GM21367 (cell line): ENCODE measurements at regions not wholly inside any gene's neighbourhood (a gene's known extent, or its start where the extent isn't known, plus 50 kb on each side); places are given as distances from the start of the nearest gene placed in this dataset.
"Not testable (repeated sequence)": the region's sequence is repeated elsewhere in the genome, so short reads cannot be mapped to it uniquely, and the experiment has no call there.

Source experiments
- ATAC-seq: cut with Tn5 transposase; IDR thresholded peaks from one replicate; pipeline ENCODE4 v1.9.1; 2021; ENCODE audit not compliant: unreplicated experiment

DNA sequence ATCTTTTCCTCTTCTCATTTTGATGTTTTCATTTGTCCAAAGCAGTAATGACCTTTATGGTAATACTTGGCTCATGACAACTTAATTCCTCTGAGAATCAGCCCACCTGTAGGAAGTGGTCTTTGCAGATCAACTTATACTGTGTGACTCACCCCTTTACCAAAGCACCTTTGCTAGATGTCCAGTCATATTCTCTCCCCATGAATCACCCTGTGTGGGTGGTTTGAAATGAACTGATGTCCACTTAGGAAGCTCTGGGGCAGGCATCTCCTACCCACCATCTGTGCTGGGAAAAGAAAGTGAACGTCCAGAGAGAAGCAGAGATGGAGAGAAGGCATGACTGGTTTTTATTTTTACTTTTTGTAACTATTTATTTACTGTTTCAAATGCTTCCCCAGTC lies 410.3 kb downstream of the KIF20B start:
- ATAC-seq = no peak

DNA sequence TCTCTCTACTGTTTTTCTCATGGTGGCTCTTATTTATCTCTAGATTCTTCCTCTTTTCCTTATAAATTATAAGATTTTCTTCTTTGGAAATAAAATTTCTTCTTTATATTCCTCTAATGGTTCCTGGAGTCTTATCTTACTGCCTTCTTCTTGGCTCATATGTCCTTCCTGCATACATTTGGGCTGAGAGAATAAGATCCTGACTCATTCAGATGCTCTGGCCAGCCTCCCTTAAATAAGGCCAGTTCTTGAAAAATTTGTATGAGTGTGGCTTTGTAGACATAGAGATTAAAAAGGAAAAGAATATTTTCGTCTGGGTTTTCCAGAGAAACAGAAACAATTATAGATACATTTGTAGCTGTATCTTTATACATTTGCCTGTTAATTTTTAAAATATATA lies 411.3 kb downstream of the KIF20B start:
- no peak for ATAC-seq

DNA sequence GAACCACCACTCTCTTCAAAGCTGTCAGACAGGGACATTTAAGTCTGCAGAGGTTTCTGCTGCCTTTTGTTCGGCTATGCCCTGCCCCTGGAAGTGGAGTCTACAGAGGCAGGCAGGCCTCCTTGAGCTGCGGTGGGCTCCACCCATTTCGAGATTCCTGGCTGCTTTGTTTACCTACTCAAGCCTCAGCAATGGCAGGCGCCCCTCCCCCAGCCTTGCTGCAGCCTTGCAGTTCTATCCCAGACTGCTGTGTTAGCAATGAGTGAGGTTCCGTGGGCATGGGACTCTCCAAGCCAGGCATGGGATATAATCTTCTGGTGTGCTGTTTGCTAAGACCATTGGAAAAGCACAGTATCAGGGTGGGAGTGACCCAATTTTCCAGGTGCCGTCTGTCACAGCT lies 417.2 kb downstream of the KIF20B start:
- ATAC-seq = not testable (repeated sequence)

DNA sequence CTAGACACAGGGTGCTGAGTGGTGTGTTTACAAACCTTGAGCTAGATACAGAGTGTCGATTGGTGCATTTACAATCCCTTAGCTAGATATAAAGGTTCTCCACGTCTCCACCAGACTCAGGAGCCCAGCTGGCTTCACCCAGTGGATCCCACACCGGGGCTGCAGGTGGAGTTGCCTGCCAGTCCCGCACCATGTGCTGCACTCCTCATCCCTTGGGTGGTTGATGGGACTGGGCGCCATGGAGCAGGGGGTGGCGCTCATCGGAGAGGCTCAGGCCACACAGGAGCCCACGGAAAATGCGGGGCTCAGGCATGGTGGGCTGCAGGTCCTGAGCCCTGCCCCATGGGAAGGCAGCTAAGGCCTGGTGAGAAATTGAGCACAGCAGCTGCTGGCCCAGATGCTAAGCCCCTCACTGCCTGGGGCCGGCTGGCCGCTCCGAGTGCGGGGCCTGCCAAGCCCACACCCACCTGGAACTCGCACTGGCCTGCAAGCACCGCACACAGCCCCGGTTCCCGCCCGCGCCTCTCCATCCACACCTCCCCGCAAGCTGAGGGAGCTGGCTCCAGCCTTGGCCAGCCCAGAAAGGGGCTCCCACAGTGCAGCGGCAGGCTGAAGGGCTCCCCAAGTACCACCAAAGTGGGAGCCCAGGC lies 418.4 kb downstream of the KIF20B start:
- ATAC-seq = not testable (repeated sequence)

DNA sequence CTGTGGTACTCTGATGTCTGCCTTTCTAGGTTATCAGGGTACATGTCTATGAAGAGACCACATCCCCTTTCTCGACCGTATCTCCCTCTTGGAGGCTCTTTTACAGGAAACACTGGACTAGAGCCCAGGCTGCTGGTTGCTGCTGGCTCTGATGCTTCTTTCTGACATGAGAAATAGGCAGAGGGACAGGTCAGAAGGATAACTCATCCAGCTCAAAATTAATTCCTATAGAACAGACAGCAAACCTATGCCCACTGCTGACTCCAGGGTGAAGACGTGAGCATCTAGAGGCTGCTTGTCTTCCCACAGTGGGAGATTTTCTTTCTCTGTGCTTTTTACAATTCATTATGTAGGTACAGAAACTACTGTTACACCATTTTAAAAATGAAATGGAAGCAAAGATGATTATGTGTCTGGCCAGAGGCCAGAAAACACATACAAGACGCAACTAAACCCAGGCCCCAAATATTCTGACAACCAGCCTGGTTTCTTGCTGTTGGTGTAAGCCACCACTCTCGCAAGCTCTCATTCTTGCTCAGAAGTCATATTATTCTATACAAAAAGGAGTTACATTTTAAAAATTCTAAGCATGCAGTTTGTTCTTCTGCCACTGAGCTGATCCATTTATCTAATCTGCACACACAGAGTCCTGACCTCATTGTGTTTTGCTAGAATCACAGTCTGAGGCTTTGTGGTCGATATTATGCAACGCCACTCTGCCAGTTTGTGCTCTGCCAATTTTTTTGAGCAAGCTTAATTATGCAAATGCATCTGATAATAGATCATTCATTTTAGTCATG lies 424.3 kb downstream of the KIF20B start:
- ATAC-seq = no peak

DNA sequence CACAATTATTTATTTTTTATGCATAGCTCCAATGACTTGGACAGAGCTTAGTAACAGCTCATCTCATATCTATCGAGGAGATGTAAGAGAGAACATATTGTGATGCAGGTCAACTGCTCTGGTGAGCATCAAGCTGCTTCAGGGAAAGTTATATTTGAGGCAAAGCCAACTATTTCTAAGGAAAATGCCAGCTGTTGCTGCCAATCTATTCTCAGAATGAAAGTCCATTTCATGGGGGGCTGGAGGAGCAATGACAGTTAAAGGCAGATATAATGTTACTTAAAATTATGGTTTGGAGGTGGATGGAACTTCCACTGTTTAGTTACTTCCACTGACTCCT lies 424.8 kb downstream of the KIF20B start:
- no peak for ATAC-seq

DNA sequence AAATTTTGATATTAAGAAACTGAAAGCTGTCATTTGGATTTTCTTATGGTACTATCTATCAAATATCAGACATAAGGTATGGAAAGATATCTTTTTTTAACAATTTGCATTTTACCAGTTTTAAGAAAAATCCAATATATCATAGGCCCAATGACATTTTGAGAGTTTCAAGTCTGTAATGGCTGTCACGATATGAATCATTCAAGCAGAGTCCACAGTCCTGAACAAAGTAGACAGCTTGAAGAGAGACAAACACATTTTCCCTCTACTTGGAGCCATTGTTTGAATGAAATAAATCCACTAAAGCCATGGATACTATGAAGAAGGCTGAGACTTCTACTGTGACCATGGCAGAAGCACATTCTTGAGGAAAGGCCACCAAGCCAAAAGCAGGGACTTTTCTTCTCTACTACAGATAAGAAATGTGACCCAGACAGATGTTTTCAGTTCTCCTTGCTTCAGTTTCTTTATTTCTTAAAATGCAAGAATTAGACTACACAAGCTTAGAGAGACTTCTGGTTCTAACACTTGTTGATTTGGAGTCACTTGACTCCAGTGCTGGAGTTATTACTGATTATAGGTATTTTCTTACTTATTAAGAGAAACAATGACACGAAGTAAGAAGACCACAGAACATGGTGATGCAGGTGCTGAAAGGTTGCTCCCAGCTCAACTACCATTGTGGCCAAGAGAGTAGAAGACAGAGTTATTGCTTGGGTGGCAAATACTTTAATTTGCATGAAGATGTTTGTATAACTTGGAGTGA lies 429.1 kb downstream of the KIF20B start:
- ATAC-seq = no peak

DNA sequence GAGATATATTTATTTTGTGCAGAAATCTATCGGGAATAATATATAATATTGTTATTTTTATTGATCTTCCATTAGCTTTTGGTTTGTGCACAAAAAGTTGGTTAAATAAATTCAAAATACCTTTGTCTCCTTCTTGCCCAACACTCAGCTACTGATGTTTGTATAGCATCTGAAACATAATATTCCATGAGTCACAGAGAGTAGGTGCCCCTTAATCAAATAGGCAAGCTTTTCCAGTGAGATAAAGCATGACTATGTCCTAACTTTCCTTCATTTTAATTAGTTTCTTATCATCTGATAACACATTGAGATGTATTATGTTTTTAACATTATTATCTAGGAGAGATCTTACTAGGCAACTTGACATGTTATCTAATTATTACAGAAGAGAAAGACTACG lies 432.2 kb downstream of the KIF20B start:
- no peak for ATAC-seq

DNA sequence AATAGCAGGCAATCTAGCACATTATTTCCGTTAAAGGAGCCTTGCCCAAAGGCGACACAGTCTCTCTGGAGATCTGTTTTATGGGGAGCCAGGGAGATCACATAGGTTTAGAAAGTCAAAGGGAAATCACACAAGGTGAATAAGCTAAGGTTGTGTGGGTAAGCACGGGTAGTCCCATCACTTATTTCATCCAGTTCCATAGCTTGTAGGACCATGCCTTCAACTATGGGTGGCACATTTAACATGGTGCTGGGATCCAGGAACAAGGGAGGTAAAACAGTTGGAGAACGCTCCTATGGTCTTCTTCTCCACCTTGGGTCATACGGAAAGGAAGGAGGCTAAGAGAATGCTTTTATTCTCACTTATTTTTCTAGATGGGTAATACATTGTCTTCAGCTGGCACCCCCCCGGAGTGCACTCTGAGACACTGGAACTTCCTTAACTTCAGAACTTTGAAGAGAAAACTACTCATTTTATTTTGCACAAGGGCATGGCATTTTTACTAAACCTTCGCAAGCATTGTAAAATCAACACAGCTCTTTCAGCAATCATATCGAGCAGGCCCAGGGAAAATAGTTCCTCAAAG lies 435.4 kb downstream of the KIF20B start:
- ATAC-seq = no peak

DNA sequence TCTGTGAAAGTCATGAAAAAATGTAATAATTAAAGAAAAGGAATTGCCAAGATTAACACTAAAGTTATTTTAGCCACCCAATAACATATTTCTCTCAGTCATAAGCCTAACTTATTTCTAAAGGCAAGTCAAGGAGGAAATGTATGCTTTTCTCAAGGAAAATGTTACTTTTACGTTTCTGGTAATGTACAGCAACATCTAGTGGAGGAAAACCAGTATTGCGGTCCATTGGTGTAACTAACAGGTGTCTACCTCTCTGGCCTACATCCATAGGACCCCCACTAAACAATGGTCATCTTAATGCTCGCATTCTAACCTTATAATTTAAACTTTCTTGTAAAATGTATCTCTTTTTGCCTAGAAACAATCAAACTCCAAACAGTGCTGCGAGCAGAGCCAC lies 437.5 kb downstream of the KIF20B start:
- no peak for ATAC-seq

DNA sequence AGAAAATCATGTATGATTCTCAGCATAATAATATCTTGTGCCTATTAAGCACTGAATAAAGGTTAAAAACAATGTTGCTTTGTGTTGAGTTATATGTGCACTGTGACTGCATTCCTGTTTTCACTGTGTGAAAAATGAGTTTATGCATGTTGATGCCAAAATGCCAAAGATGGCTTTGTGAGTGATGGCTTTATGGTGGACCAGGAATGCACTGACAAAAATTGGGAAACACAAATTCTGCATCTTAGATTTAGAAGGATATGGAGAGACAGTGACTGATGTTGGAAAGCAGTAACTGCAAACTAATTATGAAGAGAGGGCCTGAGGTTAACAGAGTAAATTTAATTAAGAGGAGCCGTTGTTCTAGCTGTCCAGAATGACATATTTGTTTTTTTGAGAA lies 440.4 kb downstream of the KIF20B start:
- ATAC-seq = no peak

DNA sequence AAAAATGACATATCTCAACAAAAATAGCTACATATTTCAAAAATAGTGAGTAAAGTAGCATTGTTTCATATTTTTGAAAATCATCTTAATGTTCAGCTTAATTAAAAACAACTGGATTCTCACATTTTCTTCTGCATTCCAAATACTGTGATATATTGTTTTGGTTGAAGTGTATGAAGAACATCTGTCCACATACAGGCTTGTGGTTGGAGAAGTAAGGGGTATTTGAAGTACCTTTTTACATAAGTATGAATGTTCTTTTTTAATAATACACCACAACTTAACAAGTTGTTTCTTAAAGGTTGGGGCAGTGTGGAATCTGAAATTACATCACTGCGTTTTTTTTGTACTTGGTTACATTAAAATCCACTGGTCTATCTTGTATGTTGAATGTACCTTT lies 442.5 kb downstream of the KIF20B start:
- ATAC-seq = no peak

DNA sequence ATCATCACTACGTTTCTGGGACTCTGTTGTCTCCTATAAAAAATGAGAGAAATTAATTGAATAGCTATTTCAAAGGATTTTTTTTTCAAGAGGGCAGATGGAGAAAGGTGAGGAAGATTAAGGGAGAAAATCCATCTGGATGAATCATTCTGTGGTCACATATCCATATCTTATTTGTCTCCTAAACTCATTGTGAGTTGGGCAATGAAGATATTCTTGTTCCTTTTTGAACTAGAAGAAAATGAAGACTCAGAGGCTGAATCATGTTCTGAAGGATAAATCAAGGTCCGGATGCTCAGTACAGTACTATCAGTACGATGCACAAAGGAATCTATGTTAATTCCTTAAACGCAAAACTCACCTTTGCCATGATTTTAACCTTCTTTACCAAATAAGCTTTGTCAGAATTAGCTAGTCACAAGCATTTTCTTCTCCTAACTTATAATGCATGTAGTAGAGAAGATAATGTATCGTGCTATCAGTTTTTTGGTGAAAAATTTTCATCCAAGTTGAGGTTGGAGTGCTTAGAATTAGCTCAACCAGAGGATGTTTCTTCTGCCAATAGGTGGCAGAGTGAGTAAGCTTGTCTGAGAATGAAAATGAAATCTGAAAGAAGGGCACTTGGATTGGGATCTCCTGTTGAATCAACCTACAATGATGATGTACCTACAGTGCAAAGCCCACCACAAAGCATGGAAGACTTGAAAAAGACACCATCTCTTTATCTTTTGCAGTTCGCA lies 446.9 kb downstream of the KIF20B start:
- no peak for ATAC-seq

DNA sequence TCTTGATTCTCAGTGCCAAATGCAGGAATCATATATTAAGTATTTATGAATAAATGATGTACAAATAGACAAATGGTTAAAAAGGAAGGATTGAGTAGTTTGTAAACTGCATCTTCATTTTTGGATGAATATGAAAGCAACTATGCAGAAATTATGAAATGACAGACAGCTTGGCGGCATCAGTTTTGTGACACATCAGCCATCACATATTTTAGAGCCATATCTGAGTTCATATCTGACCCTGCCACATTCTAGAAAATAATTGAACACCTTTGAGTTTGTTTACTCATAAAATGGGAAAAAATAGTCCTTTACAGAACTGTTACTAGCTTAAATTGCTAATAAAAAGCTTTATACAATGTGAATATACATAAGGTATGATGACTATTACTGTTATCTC lies 448.2 kb downstream of the KIF20B start:
- no peak for ATAC-seq

DNA sequence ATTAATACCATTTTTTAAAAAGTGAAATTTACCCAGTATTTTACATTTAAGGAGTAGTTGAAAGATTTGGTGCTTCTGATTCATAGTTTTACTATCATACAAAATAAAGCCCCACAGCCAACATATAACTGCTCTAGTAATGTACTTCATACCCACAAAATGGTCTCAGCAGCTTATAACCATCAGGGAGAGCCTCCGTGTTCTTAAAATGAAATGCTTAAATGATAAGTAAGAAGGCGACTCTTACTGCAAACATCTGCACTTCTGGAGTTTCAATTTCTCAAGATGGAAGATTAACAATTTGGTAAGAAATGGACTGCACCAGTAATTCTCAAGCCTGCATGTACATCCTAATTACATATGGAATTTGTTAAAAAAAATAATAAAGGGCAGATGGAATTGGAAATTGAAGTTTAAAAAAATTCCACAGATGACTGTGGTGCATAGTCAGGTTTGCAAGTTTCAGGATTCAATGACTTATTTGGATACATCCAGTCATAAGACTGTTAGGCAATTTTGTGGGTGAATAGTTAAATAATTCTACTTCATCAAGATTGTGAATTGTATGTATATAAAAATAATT lies 461.0 kb downstream of the KIF20B start:
- no peak for ATAC-seq

DNA sequence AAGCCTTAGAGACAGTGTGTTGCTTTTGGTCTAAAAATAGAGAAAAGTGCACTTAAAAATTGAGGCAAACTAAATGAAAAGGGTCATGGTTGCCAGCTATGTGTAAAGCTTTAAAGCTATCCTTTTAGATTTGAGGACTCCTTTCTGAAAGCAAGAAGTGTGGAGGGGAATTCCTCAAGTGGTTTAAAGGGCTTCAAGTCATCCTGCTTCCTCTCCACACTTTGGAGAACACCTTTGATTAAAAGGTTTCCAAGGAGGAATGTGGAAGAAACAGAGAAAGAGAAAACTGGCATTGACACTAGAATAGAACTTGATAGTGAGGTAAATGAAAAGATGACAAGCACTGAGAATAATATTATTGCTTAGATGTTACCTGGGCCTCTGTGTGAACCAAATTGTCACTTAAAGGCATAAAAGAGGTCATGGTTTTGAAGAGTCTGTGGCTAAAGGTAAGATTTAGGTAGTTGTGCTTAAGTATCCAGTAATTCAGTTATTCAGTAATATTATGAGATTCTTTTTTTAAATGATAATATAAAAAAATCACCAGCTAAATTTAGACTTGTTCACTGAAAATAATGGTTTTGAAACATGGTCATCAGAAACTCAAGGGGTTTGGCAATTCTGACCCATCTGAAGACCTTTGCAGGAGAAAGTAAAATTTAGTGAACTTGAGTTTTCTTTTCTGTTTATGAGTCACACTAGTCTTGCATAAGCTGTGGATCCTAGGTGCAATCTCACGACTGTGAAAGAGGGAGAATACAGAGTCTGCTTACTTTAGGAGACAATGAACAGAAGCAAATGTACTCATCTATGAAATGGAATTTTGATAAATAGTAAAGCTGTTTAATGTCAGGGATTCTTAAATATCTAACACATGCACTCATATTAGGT lies 466.0 kb downstream of the KIF20B start:
- no peak for ATAC-seq

DNA sequence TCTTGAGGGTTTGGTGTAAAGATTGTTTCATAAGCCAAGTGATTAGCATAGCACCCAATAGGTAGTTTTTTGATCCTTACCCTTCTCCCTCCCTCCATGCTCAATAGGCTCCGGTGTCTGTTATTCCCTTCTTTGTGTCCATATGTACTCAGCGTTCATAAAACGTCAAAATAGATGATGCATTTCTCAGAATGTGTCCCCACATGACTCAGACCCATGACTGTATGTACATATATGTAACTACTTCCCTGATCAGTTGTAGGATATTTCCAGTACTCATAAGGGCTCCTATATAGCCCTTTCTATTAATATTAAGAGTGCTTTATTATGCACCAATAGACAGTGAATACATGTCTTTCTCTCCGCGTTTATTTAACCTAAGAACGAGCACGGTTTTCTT lies 466.9 kb downstream of the KIF20B start:
- no peak for ATAC-seq

DNA sequence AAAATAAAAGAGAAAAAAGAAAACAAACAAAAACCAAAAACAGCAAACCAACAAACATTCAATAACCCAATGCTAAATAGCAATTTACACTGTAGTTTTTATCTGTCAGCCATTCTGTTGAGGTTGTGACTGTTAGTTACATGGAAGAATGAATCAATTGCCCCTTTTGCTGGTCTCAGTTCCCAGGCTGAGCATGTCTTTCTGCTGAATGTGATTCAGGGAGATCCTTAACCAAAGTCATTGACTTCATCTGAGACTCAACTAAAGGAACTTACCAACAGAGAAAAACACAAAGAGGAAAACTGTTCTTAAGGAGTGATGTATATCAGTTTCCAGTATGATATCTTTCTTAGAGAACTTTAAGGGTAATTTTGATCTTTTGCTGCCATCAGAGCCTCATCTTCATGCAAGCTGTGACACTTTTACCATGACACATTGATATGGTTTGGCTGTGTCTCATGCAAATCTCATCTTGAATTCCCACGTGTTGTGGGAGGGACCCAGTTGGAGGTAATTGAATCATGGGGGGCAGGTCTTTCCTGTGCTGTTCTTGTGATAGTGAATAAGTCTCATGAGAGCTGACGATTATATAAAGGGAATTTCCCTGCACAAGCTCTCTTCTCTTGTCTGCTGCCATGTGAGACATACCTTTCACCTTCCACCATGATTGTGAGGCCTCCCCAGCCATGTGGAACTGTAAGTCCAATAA lies 469.8 kb downstream of the KIF20B start:
- ATAC-seq = no peak

DNA sequence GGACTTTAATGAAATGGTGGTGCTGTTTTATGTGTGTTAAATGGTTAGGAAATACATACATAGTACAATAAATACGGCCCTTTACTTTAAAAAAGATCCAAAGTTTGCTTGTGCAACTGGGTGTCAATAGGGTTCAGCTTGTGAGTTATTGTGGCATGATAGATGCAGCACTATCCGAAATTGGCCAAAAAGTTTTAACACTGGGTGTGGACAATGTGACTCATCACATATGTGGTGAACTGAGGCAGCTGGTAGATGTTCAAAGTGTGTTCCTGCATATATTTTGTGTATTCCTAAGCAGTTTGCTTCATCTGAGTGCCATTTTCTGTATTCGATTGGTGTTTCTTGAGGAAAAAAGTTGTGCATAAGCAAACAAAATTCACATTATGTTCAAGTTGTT lies 473.1 kb downstream of the KIF20B start:
- no peak for ATAC-seq
